Esophagus (tissue), 2 donors: ENCODE measurements at regions not wholly inside any gene's neighbourhood (a gene's known extent, or its start where the extent isn't known, plus 50 kb on each side); places are given as distances from the start of the nearest gene placed in this dataset.

Experiments
- H3K27ac ChIP-seq, 2 donors: one replicate each; pipeline ENCODE4 v1.5.1; 2013; ENCODE audit warnings: low read depth in 2 of 2, mild to moderate bottlenecking in 2 of 2, inconsistent platforms in 1 of 2, low read length in 1 of 2, moderate library complexity in 1 of 2
- H3K27me3 ChIP-seq, 2 donors: one replicate each; pipeline ENCODE4 v1.6.1; 2013; ENCODE audit warnings: low read length in 2 of 2, control low read depth in 1 of 2, mild to moderate bottlenecking in 1 of 2; ENCODE audit not compliant: insufficient read depth in 2 of 2, control insufficient read depth in 1 of 2
- H3K36me3 ChIP-seq, 2 donors: one replicate each; pipeline ENCODE4 v1.6.1; 2013; ENCODE audit warnings: low read length in 1 of 2; ENCODE audit not compliant: control insufficient read depth in 2 of 2, insufficient read depth in 2 of 2
- H3K4me1 ChIP-seq, 2 donors: one replicate each; pipeline ENCODE4 v1.6.1; 2013; ENCODE audit warnings: low read length in 1 of 2; ENCODE audit not compliant: control insufficient read depth in 2 of 2, insufficient read depth in 2 of 2
- H3K4me3 ChIP-seq, 2 donors: one replicate each; pipeline ENCODE4 v1.5.1; 2013; ENCODE audit warnings: low read length in 2 of 2, mild to moderate bottlenecking in 2 of 2, low read depth in 1 of 2, moderate library complexity in 1 of 2
- H3K9me3 ChIP-seq, 2 donors: one replicate each; pipeline ENCODE4 v1.6.1; 2013; ENCODE audit warnings: mild to moderate bottlenecking in 2 of 2, low read depth in 1 of 2, low read length in 1 of 2, moderate library complexity in 1 of 2; ENCODE audit not compliant: control insufficient read depth in 2 of 2, insufficient read depth in 1 of 2
- WGBS, 2 donors: extraction: QIAGEN DNeasy Blood & Tissue Kit; methylation state at CpG; one replicate each; pipeline ENCODE4 v1.1.7; 2013; 5-methylcytosine and 5-hydroxymethylcytosine counted together
- donor health status: healthy with polysubstance abuse.
- donor health status: Bipolar disorder and iron deficiency.

DNA sequence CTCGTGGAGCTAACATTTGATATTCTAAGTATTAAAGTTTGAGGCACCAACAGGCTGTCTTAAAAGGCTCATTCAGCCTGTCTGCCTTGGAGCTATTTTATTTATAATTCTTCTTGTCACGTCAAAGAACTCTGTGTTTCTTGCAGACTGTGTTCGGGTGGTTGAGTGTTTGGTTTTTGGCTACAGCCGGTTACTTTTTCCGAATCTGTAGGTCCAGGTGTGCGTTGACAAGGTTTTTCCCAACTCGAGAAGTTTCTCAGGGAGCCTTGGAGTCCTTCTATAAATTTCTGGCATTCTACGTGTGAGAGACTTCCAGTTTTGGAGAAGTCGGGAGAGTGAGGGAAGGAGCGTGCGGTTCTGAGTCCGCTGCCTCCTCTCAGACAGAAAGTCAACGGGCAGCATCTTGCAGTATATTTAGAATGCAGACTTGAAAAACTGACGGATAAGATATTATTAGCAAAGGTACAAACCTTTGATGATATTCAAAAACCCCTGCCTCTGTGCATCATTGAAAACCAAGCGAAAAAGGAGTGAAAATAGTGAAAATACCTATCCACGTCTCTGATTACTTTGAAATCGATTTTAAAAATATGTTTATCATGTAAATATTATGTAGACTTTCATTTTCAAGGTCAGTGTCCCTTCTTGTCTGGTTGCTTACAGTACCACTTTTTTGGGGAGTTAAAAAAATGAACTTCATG lies 85.2 kb upstream of the PPARA start:
- Histone ChIP-seq H3K9me3 (no peaks in the 10 kb centered on the region), H3K27ac (peak overlapping the region; percentile 94 to 97), H3K4me3 (peak overlapping the region in 1 of 2 donors; percentile 26), H3K36me3 (peaks cover 0 to 3% of the 10 kb centered on the region in 2 donors), H3K4me1 (peaks cover 6 to 16% of the 10 kb centered on the region in 2 donors), H3K27me3 (no peaks in the 10 kb centered on the region)
- 25 to 39% methylated on average over 17 of the region's 17 CpGs for WGBS, 2 donors

DNA sequence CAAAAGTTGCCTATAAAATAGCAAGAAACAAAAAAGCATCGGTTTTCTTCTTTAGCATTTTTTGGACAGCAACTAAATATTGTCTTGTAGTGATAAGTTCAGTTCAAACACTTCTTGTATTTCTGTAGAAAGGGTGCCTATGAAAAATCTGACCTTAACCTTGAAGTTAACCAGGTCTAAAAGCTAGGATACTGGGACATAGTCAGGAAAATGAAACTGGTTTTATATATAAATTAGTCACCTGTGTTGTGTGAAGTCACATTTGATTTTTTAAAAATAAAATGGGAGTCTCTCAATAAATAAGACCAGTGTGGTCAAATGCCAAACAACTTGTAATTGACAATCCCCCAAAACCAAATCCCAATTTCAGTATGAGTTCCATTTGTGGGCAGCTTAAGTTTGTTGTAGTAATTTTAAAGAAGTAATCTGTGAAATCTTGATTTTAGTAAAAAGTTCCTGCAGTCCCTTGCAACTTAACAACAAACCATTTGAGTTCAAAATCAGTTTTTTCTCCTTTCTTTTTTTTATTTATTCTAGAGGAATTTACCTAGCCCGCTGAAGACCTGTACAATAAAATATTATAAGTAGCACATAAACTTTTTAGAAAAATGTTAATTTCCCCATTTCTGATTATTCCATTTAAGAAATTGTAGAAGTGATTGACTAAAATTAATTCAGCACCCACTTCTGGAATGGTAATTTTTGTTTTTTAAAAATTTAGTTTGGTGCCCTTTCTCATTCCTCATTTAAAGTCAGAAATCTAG lies 84.5 kb upstream of the PPARA start:
- 39 to 49% methylated on average over 2 of the region's 2 CpGs for WGBS, 2 donors
- peak overlapping the region in 1 of 2 donors; percentile 49 for H3K27ac ChIP-seq

DNA sequence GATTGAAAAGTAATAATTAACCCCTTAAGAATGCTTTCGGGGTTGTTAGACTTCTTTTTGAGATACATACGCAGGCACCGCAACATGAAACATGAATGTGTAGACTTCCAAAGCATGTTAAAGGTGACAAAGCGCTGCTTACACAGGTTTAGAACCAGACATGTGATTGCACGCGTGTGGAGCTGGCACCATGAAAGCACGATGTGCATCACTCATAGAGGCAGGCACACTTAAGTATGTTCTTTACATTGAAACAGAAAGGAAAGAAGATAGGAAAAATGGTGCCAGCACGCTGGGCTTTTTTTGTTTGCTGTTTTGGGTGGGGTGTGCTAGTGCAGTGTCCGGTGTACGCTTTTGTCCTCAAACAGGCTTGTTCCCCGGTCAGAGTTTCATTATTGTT lies 83.6 kb upstream of the PPARA start:
- Histone ChIP-seq H3K4me1 (peaks cover 2 to 16% of the 10 kb centered on the region in 2 donors), H3K4me3 (peak overlapping the region in 1 of 2 donors; percentile 38), H3K27me3 (no peaks in the 10 kb centered on the region), H3K27ac (peak overlapping the region; percentile 90 to 95), H3K36me3 (peaks cover 0 to 3% of the 10 kb centered on the region in 2 donors), H3K9me3 (no peaks in the 10 kb centered on the region)
- 24 to 38% methylated on average over 11 of the region's 11 CpGs for WGBS, 2 donors

More for the DNA sequence above, 84.5 kb upstream of the PPARA start:
- H3K36me3 ChIP-seq, result peaks cover 0 to 3% of the 10 kb centered on the region in 2 donors
- peak overlapping the region in 1 of 2 donors; percentile 26 for H3K4me3 ChIP-seq
- H3K27me3 ChIP-seq, result no peaks in the 10 kb centered on the region
- H3K9me3 ChIP-seq, result no peaks in the 10 kb centered on the region
- H3K4me1 ChIP-seq, result peaks cover 6 to 16% of the 10 kb centered on the region in 2 donors

DNA sequence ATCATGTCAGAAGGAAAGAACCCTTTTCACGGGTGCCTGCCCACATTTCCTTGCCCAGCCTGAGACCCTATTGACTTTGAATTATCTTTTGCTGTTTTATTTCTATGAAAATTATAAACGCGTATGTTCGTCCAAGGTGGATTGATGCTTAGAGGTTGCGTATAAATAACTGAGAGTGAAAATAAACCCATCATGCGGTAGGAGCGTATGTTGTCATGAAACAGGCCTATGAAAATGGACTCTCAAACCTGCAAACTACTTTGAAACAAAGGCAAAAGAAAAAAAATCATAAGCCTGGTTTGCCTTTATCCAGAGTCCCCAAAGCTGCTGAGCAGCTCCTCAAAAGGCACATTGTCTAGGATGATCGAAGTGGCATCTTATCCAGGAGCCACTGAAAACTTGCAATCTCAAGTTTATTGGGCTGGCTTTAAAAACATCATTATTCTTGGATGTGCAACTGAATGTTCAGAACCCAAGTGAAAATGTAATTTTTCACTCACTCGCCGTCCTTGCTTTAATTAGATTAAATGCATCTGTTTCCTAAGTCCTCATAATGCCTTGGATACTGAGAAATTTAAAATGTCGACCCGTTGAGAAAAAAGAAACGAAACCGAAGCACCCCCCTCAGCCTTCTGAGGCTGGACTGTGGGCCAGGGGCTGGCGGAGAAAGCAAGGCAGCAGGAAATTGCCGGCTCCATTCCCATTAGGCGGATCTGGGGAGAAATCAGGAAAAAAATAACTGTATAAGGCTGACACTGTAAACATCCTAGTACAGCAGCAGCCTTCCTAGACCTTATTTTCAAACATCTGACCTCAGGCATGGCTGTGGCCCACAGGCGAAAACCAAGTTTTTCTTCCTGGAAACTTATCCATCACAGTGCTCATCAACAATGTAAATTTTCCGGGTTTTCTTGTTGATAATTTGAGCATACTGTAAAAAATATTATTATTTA lies 82.9 kb upstream of the PPARA start:
- WGBS, 2 donors, result 18 to 26% methylated on average over 19 of the region's 19 CpGs
- peak overlapping the region in 1 of 2 donors; percentile 38 for H3K4me3 ChIP-seq
- H3K27ac ChIP-seq, result peak overlapping the region; percentile 95
- no peaks in the 10 kb centered on the region for H3K36me3 ChIP-seq
- H3K9me3 ChIP-seq, result no peaks in the 10 kb centered on the region
- H3K27me3 ChIP-seq, result no peaks in the 10 kb centered on the region
- peaks cover 0 to 14% of the 10 kb centered on the region in 2 donors for H3K4me1 ChIP-seq

DNA sequence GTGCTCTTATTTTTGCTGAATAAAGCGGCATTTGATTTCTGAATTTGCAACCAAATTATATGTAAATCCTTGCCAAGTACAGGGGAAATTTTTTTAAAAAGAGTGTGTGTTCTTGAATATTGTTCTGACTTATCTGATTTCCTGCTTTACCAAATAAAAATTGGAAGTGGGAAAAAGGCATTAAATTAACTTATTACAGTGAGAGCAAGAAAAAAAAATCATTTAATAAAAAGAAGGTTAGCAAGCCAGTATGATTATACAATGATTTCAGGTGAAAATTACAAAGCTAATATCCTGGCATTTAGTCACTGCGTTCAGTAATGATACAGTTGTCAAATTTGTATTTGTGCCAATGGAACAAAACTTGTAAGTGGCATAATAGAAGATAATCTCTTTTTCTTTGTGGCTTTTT lies 82.1 kb upstream of the PPARA start:
- Histone ChIP-seq H3K27me3 (no peaks in the 10 kb centered on the region), H3K36me3 (no peaks in the 10 kb centered on the region), H3K4me3 (no peak overlapping the region), H3K9me3 (no peaks in the 10 kb centered on the region), H3K4me1 (peaks cover 0 to 9% of the 10 kb centered on the region in 2 donors), H3K27ac (peak overlapping the region in 1 of 2 donors; percentile 95)
- WGBS, 2 donors, result 24 to 35% methylated on average over 2 of the region's 2 CpGs

DNA sequence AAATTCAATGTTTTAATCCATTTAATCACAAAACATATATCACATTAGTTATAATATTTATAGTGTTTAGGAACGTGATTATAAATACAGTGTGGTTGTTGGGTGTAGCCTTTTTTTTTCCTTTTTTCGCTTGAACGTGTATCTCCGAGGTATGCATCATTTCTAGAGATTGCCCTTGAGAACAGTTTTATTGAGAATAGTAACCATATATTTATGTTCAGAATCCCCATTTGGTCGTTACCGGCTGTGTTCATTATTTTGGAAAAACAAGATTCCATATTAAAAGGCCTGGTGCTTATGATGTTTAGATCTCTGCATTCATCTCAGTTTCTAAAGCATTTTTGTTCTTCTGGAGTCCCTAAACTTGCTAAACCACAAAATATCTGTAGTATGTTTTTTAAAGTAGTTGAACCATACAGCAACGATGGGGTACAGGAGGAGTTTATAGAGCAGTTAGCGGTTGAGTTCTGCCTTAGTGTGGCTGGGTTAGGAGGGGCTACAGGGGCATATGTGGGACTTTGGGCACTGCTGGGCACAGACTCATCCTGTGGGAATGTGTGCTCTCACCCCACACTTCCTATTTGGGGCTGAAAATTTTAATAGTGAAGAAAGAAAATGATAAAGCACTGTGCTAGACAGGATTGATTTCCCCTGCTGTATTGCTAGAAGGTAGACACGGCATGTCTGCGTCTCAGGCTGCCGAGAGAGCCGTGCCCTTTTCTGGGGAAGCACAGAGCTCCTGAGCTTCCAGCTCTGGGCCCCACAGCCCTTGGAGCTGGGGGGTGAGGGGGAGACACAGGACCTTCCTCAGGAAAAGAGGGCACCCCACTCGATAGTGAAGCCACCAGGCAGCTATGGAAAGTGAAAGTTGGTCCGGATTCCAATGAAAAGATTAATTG lies 81.5 kb upstream of the PPARA start:
- H3K4me3 ChIP-seq, result peak overlapping the region; percentile 21 to 67
- H3K4me1 ChIP-seq, result peaks cover 0 to 5% of the 10 kb centered on the region in 2 donors
- no peaks in the 10 kb centered on the region for H3K36me3 ChIP-seq
- H3K27ac ChIP-seq, result peak overlapping the region; percentile 99 to 100
- H3K9me3 ChIP-seq, result no peaks in the 10 kb centered on the region
- WGBS, 2 donors, result 9 to 11% methylated on average over 14 of the region's 14 CpGs
- H3K27me3 ChIP-seq, result no peaks in the 10 kb centered on the region

DNA sequence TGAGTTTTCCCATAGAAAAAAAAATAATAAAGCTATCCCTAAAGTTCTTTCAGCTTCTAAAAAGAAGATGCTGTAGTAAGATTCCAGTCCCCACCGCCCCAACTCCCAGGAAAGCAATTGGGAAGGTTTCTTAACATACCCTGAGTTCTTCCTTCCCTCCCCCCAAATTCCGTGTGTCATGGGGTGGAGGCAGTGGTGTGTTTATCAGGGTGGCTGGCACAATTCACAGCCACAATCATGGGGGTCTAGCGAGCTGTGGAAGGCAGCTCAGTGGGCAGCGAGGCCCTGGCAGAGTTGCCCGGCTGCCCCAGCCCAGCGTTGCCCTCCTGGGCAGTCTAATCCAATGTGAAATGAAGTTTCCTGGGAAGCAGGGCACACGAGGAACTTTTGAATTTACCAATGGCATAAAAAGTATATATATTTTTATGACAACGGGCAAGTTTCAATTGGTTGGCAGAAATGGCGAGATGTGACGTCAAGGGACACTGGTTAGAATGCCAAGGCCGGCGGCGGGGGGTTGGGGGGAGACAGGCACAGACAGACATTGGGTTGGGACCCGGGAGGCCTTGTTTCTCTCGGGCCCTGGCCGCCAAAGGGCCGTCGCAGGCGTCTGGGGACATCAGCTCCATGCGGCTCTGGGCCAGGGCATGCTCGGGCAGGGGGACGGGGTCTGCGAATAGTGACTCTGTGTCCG lies 80.7 kb upstream of the PPARA start:
- H3K36me3 ChIP-seq, result peaks cover 0 to under 1% of the 10 kb centered on the region in 2 donors
- peak overlapping the region; percentile 67 to 87 for H3K4me3 ChIP-seq
- H3K27me3 ChIP-seq, result no peaks in the 10 kb centered on the region
- peak overlapping the region; percentile 99 to 100 for H3K27ac ChIP-seq
- H3K9me3 ChIP-seq, result no peaks in the 10 kb centered on the region
- WGBS, 2 donors, result 4 to 7% methylated on average over 24 of the region's 24 CpGs
- peaks cover 0 to 2% of the 10 kb centered on the region in 2 donors for H3K4me1 ChIP-seq

DNA sequence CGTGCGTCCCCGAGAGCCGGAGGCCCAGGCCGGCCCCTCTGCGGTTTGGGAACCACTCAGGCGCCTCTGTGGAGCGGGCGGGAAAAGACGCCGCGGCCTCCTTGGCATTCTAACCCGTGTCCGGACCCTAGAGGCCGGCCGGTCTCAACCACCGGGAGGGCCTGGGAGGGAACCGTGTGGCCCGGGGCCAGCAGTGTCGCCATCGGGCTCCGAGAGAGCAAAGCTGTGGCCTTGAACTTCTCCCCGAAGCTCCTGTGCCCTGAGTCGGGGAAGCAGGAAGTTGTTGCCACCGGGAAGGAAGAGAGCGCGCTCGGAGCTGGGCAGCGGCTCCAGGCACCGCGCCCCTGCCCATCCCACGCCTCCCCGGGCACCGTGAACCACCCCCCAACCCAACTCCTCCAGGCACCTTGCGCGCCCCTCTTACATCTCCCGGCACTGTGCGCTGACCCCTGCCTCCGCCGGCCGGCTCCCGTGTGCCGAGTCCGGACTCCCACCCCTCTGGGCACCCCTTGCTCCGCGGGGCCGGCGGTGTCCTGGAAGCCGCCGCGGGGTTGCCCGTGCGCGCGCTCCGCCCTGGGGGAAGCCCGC lies 80.0 kb upstream of the PPARA start:
- Histone ChIP-seq H3K27me3 (no peaks in the 10 kb centered on the region), H3K9me3 (no peaks in the 10 kb centered on the region), H3K4me1 (peaks cover 3 to 8% of the 10 kb centered on the region in 2 donors), H3K36me3 (peaks cover 0 to 4% of the 10 kb centered on the region in 2 donors), H3K4me3 (peak overlapping the region; percentile 67 to 87), H3K27ac (peak overlapping the region; percentile 99 to 100)
- 0 to 2% methylated on average over 54 to 57 of the region's 57 CpGs for WGBS, 2 donors
